Stromal cell of bone marrow (primary cell): ENCODE measurements at regions not wholly inside any gene's neighbourhood (a gene's known extent, or its start where the extent isn't known, plus 50 kb on each side); places are given as distances from the start of the nearest gene placed in this dataset.

Source experiments
- DNase-seq: peaks from one replicate; pipeline ENCODE4 v3.0.0-alpha.2; 2012; ENCODE audit warnings: low read depth

GRCh38 chr12:64999148-64999425 is 122.0 kb downstream of the WIF1 start:
- no peak for DNase-seq
